Right atrium auricular region (tissue), 2 donors: ENCODE measurements at regions not wholly inside any gene's neighbourhood (a gene's known extent, or its start where the extent isn't known, plus 50 kb on each side); places are given as distances from the start of the nearest gene placed in this dataset.
"Not testable (repeated sequence)": the region's sequence is repeated elsewhere in the genome, so short reads cannot be mapped to it uniquely, and the experiment has no call there.

Source experiments
- DNase-seq: peaks from one replicate; pipeline ENCODE4 v3.0.0-alpha.2; 2019; ENCODE audit warnings: low spot score
- H3K27ac ChIP-seq, 2 donors: fragments of 200-600 bp; sonication (generic); 1 replicate in 1 of 2; 2 replicates in 1 of 2; pipeline ENCODE4 v1.5.1; 2016 to 2019
- H3K27me3 ChIP-seq, 2 donors: fragments of 200-600 bp; sonication (generic); one replicate each; pipeline versions ENCODE4 v1.5.1 to v1.6.0; 2017 to 2019
- H3K36me3 ChIP-seq: fragments of 200-600 bp; sonication (generic); one replicate; pipeline ENCODE4 v1.5.1; 2016
- H3K4me1 ChIP-seq, 2 donors: fragments of 200-600 bp; sonication (generic); one replicate each; pipeline versions ENCODE4 v1.5.1 to v1.6.0; 2017 to 2019
- H3K4me3 ChIP-seq, 2 donors: fragments of 200-600 bp; sonication (generic); 1 replicate in 1 of 2; 2 replicates in 1 of 2; pipeline ENCODE4 v1.5.1; 2017 to 2019; ENCODE audit warnings: mild to moderate bottlenecking in 1 of 2, moderate library complexity in 1 of 2
- H3K9me3 ChIP-seq, 2 donors: fragments of 200-600 bp; sonication (generic); one replicate each; pipeline ENCODE4 v1.5.1; 2019
- CTCF ChIP-seq, 2 donors: fragments of 200-600 bp; sonication (generic); IDR thresholded peaks; one replicate each; pipeline ENCODE4 v1.5.1; 2019; ENCODE audit warnings: antibody characterized with exemption in 2 of 2

GRCh38 chr9:36499174-36499890, 73.4 kb upstream of the MELK start:
- H3K4me1 ChIP-seq, result no peaks in the 10 kb centered on the region
- no peaks in the 10 kb centered on the region for H3K27me3 ChIP-seq
- no peak for TF ChIP-seq CTCF (IDR thresholded peaks at IDR 0.05)
- no peak overlapping the region for H3K27ac ChIP-seq
- no peak for DNase-seq
- no peaks in the 10 kb centered on the region for H3K36me3 ChIP-seq
- H3K4me3 ChIP-seq, result no peak overlapping the region
- H3K9me3 ChIP-seq, result no peaks in the 10 kb centered on the region

GRCh38 chr9:36493564-36493963, 79.1 kb upstream of the MELK start:
- H3K4me1 ChIP-seq, H3K27me3 ChIP-seq, H3K9me3 ChIP-seq, H3K4me3 ChIP-seq, H3K36me3 ChIP-seq, DNase-seq, H3K27ac ChIP-seq: not testable (repeated sequence)

GRCh38 chr9:36492865-36493264, 79.8 kb upstream of the MELK start:
- H3K27me3 ChIP-seq, result no peaks in the 10 kb centered on the region
- TF ChIP-seq CTCF (IDR thresholded peaks at IDR 0.05), result no peak
- H3K27ac ChIP-seq, result no peak overlapping the region

GRCh38 chr9:36489453-36489852, 83.2 kb upstream of the MELK start:
- Histone ChIP-seq H3K4me3 (no peak overlapping the region), H3K27me3 (no peaks in the 10 kb centered on the region), H3K27ac (no peak overlapping the region), H3K4me1 (peaks cover 0 to 28% of the 10 kb centered on the region in 2 donors), H3K9me3 (no peaks in the 10 kb centered on the region), H3K36me3 (no peaks in the 10 kb centered on the region)
- TF ChIP-seq CTCF (IDR thresholded peaks at IDR 0.05), result no peak
- no peak for DNase-seq

More at GRCh38 chr9:36492865-36493264, 79.8 kb upstream of the MELK start:
- Histone ChIP-seq H3K9me3 (no peaks in the 10 kb centered on the region), H3K4me3 (no peak overlapping the region), H3K36me3 (no peaks in the 10 kb centered on the region), H3K4me1 (peaks cover 0 to 12% of the 10 kb centered on the region in 2 donors)
- no peak for DNase-seq

GRCh38 chr9:36488389-36488756, 84.3 kb upstream of the MELK start:
- H3K4me1 ChIP-seq, result peaks cover 0 to 28% of the 10 kb centered on the region in 2 donors
- no peaks in the 10 kb centered on the region for H3K9me3 ChIP-seq
- peak overlapping the region; percentile 44 to 60 for H3K4me3 ChIP-seq
- H3K27ac ChIP-seq, result peak overlapping the region; percentile 88 to 93
- TF ChIP-seq CTCF (IDR thresholded peaks at IDR 0.05), result no peak
- DNase-seq, result no peak
- no peaks in the 10 kb centered on the region for H3K36me3 ChIP-seq
- H3K27me3 ChIP-seq, result no peaks in the 10 kb centered on the region

- peak in 1 of 2 donors; percentile 14 for TF ChIP-seq CTCF (IDR thresholded peaks at IDR 0.05)
- H3K27ac ChIP-seq, result peak overlapping the region; percentile 88 to 93
- H3K4me1 ChIP-seq, result peaks cover 0 to 28% of the 10 kb centered on the region in 2 donors
- H3K4me3 ChIP-seq, result peak overlapping the region; percentile 75 to 95
- H3K27me3 ChIP-seq, result no peaks in the 10 kb centered on the region
- no peaks in the 10 kb centered on the region for H3K36me3 ChIP-seq
- H3K9me3 ChIP-seq, result no peaks in the 10 kb centered on the region
- DNase-seq, result peak; percentile 84
Measured at GRCh38 chr9:36487482-36488388, 85.0 kb upstream of the MELK start.
